RWPE2 (cell line): ENCODE measurements at regions not wholly inside any gene's neighbourhood (a gene's known extent, or its start where the extent isn't known, plus 50 kb on each side); places are given as distances from the start of the nearest gene placed in this dataset.

Experiments
- ATAC-seq: fragments of 200-7000 bp; cut with Tn5 transposase; 3 replicates; pipeline ENCODE4 v1.9.1; 2021; ENCODE audit warnings: low read depth
- DNase-seq: peaks from one replicate; pipeline ENCODE4 v3.0.0-alpha.2; 2020; ENCODE audit warnings: low spot score
- H3K27ac ChIP-seq: fragments of 450-650 bp; 2 replicates; pipeline ENCODE4 v1.5.1; 2017; ENCODE audit warnings: mild to moderate bottlenecking; ENCODE audit not compliant: poor library complexity, severe bottlenecking
- H3K27me3 ChIP-seq: fragments of 250-450 bp; sonication (Bioruptor Pico); 2 replicates; pipeline ENCODE4 v1.5.1; 2021; ENCODE audit warnings: mild to moderate bottlenecking, moderate library complexity; ENCODE audit not compliant: insufficient read depth, poor library complexity, severe bottlenecking
- H3K36me3 ChIP-seq: fragments of 250-450 bp; sonication (Bioruptor Pico); 2 replicates; pipeline ENCODE4 v1.5.1; 2020; ENCODE audit warnings: low read depth, mild to moderate bottlenecking, moderate library complexity
- H3K4me1 ChIP-seq: fragments of 250-450 bp; sonication (Bioruptor Pico); 2 replicates; pipeline ENCODE4 v1.5.1; 2021; ENCODE audit warnings: mild to moderate bottlenecking, moderate library complexity; ENCODE audit not compliant: insufficient read depth, poor library complexity, severe bottlenecking
- H3K4me3 ChIP-seq: fragments of 250-450 bp; sonication (Bioruptor Pico); 2 replicates; pipeline ENCODE4 v1.5.1; 2021; ENCODE audit warnings: mild to moderate bottlenecking, moderate library complexity; ENCODE audit not compliant: severe bottlenecking
- H3K9me3 ChIP-seq: fragments of 250-450 bp; sonication (Bioruptor Pico); 2 replicates; pipeline ENCODE4 v1.5.1; 2021; ENCODE audit warnings: mild to moderate bottlenecking, moderate library complexity; ENCODE audit not compliant: severe bottlenecking
- TF ChIP-seq, protein P1 (sequence below): fragments of 450-650 bp; IDR thresholded peaks from one replicate; pipeline ENCODE4 v1.5.1; 2017; ENCODE audit warnings: mild to moderate bottlenecking, moderate library complexity; ENCODE audit not compliant: poor library complexity, severe bottlenecking

DNA sequence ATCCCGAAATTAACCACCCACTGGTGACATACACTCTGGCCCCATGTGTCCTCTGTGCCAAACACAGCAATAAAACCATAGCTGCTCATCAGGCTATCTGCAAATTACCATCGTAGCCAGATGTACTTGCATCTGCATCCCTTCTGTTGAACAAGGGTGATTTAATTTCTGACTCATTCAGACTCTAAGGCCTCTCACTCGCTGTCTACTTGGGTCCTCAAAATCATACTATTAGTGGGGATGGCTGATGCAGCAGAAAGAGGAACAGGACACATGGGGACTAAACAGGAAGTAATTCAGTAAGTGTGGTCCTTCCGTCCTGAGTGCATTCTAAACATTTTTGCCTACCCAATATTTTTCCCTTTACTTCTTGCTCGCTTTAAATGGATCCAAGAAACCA, 2275.0 kb upstream of the PCDH20 start:
- ATAC-seq, result no peak
- H3K4me1 ChIP-seq, result no peaks in the 10 kb centered on the region
- H3K27me3 ChIP-seq, result no peaks in the 10 kb centered on the region
- no peak overlapping the region for H3K4me3 ChIP-seq
- no peaks in the 10 kb centered on the region for H3K36me3 ChIP-seq
- no peaks in the 10 kb centered on the region for H3K9me3 ChIP-seq
- no peak overlapping the region for H3K27ac ChIP-seq
- DNase-seq, result no peak
- TF ChIP-seq, protein P1, sequence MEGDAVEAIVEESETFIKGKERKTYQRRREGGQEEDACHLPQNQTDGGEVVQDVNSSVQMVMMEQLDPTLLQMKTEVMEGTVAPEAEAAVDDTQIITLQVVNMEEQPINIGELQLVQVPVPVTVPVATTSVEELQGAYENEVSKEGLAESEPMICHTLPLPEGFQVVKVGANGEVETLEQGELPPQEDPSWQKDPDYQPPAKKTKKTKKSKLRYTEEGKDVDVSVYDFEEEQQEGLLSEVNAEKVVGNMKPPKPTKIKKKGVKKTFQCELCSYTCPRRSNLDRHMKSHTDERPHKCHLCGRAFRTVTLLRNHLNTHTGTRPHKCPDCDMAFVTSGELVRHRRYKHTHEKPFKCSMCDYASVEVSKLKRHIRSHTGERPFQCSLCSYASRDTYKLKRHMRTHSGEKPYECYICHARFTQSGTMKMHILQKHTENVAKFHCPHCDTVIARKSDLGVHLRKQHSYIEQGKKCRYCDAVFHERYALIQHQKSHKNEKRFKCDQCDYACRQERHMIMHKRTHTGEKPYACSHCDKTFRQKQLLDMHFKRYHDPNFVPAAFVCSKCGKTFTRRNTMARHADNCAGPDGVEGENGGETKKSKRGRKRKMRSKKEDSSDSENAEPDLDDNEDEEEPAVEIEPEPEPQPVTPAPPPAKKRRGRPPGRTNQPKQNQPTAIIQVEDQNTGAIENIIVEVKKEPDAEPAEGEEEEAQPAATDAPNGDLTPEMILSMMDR, result no peak

DNA sequence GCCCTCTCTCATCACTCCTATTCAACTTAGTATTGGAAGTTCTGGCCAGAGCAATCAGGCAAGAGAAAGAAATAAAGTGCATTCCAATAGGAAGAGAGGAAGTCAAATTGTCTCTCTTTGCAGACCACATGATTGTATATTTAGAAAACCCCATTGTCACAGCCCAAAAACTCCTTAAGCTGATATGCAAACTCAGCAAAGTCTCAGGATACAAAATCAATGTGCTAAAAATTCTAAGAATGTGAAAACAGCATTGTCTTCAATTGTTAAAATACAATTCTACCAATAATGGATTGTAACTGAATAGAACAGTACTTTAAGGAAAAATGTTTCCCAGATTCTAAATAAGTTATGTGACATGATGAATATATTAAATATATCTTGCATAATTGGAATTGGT, 2269.2 kb upstream of the PCDH20 start:
- H3K27ac ChIP-seq, result no peak overlapping the region
- no peaks in the 10 kb centered on the region for H3K4me1 ChIP-seq
- no peaks in the 10 kb centered on the region for H3K27me3 ChIP-seq
- TF ChIP-seq, protein P1, result no peak
- no peaks in the 10 kb centered on the region for H3K36me3 ChIP-seq
- no peak for DNase-seq
- no peaks in the 10 kb centered on the region for H3K9me3 ChIP-seq
- ATAC-seq, result no peak
- H3K4me3 ChIP-seq, result no peak overlapping the region

DNA sequence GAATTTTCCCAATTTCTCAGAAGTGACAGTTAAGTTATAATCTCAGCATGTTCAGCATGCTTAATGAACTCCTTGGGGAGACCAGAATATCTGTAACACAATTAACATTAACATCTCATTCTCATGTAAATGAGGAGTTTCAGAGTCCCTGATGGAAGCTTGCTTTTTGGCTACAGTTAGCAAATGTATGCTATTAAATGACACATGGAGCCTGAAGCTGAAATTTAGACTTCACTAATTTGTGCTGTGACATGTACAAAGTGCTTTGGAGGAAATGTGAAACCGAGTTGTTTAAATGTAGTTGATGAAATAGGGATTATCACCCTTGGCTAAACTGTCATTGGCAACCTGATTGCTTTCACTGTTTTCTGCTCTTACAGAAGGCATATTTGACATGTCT, 2265.1 kb upstream of the PCDH20 start:
- Histone ChIP-seq H3K27ac (no peak overlapping the region), H3K27me3 (no peaks in the 10 kb centered on the region), H3K9me3 (no peaks in the 10 kb centered on the region), H3K4me1 (no peaks in the 10 kb centered on the region), H3K36me3 (no peaks in the 10 kb centered on the region), H3K4me3 (no peak overlapping the region)
- ATAC-seq (no peak), DNase-seq (no peak)
- TF ChIP-seq, protein P1, result no peak

DNA sequence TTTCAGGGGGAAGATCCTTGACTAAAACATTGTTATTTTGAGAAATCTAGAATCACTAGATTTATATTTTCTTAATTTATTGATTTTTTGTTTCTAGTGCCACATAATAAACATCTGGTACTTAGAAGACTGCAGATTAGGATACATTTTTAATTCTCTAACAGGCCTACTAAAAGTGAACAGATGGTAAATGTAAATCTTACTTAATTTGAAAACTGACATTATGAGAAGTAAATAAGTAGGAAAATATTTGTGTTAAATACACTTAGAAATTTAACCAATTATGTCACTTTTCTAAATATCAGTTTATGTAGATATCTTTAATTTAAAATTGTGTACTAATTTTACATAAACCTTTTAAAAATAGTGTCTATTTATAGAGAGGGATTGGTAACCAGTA, 2255.6 kb upstream of the PCDH20 start:
- no peak overlapping the region for H3K4me3 ChIP-seq
- H3K27ac ChIP-seq, result no peak overlapping the region
- ATAC-seq (no peak), DNase-seq (no peak)
- no peaks in the 10 kb centered on the region for H3K9me3 ChIP-seq
- H3K36me3 ChIP-seq, result no peaks in the 10 kb centered on the region
- H3K4me1 ChIP-seq, result no peaks in the 10 kb centered on the region
- TF ChIP-seq, protein P1, result no peak
- no peaks in the 10 kb centered on the region for H3K27me3 ChIP-seq

DNA sequence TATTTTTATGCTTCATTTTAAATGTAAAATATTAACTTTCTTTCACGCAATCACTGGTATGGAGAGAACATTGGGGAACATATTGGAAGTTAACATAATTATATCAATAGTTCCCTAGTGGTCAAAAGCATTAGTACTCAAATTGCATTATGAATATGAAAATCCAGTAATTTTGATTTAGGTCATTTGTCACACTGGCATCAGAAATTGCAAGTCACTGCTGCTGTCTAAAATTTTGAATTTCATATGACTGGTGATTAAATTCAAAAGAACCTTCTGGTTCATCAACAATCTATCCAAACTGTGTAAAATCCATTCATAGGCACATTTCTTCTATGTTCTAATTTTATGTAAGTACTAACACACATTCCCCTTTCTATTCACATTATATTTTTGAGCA, 2235.7 kb upstream of the PCDH20 start:
- Histone ChIP-seq H3K36me3 (no peaks in the 10 kb centered on the region), H3K4me1 (no peaks in the 10 kb centered on the region), H3K27ac (no peak overlapping the region), H3K9me3 (no peaks in the 10 kb centered on the region), H3K4me3 (no peak overlapping the region), H3K27me3 (no peaks in the 10 kb centered on the region)
- TF ChIP-seq, protein P1, result no peak
- DNase-seq (no peak), ATAC-seq (no peak)
